Left renal cortex interstitium (tissue), 4 donors: ENCODE measurements at regions not wholly inside any gene's neighbourhood (a gene's known extent, or its start where the extent isn't known, plus 50 kb on each side); places are given as distances from the start of the nearest gene placed in this dataset.
"Not testable (repeated sequence)": the region's sequence is repeated elsewhere in the genome, so short reads cannot be mapped to it uniquely, and the experiment has no call there.

Experiments
- DNase-seq, 4 donors: peaks; one replicate each; pipeline ENCODE4 v3.0.0-alpha.2; 2013; ENCODE audit warnings: low read depth in 4 of 4, low spot score in 2 of 4, missing footprints in 1 of 4

DNA sequence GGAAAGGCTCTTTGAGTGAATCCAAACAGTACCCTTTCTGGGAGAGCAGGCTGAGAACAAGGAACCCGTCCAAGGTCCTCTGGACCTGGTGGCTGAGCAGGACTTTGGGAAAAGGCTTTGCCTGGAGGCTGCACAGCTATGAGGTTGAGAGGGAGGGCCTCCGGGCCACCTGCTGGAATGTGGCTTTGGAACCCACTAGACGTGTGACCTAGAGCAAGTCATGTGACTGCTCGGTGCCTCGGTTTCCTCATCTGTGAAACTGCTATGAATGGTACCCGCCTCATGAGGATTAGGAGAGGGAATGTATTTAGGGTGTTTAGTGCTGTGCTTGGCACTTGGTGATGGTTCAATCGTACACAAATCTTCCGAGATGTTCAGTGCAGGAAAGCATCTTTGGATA lies 50.4 kb downstream of the HAPSTR1 start:
- DNase-seq = no peak

- DNase-seq = no peak
These were observed 52.7 kb downstream of the HAPSTR1 start for GRCh38 chr16:9144106-9144505.

GRCh38 chr16:9148374-9149015 lies 57.1 kb downstream of the HAPSTR1 start:
- DNase-seq = no peak

DNA sequence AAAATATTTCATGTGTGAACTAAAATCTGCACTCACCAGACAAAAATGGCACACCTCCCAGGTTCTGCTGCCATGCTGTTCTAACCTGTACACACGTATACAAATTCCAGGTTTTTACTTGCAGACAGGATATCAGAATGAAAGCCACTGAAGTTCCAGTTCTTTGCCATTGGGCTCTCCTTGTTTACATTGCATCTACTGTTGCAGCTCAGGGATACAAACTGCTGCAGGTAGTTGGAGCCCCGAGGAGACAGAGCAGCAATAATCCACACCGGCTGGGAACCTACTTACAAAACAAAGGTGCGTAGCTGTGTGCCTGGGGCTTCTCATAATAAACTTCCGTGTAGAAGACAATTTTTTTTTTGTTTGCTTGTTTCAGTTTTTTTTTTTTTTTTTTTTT lies 59.6 kb downstream of the HAPSTR1 start:
- no peak for DNase-seq

GRCh38 chr16:9151597-9151996 lies 60.2 kb downstream of the HAPSTR1 start:
- no peak for DNase-seq

DNA sequence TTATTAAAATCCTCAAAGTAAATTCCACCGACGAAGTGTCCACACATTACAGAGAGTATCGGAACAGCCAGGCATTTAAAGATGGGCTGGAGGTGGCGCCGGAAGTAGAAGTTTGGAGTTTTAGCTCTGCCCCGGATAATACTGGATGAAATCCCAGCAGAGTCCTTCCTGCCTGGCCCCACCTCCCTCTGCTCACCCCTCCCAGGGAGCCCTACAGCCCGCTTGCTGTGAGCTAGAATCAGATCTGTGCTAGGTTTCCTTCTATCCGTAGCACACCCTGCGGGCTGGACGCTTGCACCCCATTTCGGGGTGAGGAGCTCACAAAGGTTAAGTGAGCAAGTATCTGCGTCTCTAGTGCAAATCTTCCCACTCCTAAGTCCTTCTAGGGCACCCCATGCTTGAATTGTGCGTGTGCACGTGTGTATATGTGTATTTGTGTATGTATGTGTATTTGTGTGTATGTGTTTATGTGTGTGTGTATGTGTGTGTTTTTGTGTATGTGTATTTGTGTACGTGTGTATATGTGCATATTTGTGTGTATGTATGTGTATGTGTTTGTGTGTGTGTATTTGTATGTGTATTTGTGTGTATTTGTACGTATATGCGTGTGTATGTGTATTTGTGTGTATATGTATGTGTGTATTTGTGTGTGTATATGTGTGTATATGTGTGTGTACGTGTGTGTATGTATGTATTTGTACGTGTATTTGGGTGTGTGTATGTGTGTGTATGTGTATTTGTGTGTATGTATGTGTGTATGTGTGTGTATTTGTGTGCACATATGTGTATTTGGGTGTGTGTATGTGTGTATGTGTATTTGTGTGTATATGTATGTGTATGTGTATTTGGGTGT lies 61.4 kb downstream of the HAPSTR1 start:
- no peak for DNase-seq

DNA sequence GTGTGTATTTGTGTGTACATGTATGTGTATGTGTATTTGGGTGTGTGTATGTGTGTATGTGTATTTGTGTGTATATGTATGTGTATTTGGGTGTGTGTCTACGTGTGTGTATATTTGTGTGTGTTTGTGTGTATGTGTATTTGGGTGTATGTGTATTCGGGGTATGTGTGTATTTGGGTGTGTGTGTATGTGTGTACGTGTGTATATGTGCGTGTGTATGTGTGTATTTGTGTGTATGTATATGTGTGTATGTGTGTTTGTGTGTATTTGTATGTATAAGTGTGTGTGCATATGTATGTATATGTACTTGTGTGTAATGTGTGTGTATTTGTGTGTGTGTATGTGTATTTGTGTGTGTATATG lies 62.0 kb downstream of the HAPSTR1 start:
- no peak for DNase-seq

DNA sequence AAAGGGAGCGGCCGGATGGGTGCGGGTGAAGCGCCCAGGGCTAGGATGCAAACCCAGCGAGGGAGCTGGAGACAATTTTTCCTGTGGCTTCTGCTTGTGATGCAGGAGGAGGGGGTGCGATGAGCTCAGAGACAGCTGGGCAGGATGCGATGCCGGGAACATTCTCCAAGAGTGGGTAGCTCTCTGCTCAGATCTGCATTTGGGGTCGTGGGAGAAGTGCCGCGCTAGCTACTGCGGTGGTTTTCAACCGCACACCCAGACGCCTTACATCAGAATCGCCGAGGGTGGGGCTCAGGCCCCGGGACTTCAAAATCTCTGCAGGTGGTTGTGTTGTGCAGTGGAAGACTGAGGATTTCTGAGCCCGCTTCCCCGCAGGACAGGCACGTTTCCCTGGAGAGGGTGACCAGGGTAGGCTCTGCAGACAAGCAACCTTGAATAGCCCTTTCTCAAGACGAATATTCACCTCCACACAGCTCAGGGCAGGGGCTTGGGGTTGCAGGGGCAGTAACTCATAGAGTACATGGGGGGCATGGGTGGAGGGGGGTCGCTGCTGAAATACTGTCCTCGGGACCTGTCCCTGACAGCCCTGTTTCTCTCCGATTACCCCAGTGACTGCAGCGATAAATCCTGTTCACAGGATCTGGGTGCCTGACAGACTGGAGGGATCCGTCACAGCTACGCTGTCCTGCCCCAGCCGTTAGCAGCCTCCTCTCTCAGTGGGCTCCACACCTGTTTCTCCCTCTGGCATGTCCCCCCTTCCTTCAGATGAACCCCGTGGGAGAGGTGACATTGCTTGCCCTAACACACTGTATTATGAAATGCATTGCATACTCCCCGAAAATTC lies 63.3 kb downstream of the HAPSTR1 start:
- no peak for DNase-seq

DNA sequence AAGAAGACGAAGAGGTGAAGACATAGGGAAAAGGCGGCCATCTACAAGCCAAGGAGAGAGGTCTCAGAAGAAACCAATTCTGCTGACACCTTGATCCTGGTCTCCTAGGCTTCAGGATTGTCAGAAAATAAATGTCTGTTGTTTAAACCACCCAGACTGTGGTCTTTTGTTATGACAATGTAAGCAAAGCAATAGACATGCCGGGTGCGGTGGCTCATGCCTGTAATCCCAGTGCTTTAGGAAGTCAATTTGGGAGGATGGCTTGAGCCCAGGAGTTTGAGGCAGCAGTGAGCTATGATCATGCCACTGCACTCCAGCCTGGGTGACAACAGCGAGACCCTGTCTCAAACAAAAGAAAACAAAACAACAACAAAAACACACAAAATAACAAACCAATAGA lies 64.4 kb downstream of the HAPSTR1 start:
- no peak for DNase-seq

GRCh38 chr16:9159839-9160550 lies 68.6 kb downstream of the HAPSTR1 start:
- peak in 2 of 4 donors; percentile 40 to 46 for DNase-seq

GRCh38 chr16:9160551-9160911 lies 69.1 kb downstream of the HAPSTR1 start:
- DNase-seq = no peak

DNA sequence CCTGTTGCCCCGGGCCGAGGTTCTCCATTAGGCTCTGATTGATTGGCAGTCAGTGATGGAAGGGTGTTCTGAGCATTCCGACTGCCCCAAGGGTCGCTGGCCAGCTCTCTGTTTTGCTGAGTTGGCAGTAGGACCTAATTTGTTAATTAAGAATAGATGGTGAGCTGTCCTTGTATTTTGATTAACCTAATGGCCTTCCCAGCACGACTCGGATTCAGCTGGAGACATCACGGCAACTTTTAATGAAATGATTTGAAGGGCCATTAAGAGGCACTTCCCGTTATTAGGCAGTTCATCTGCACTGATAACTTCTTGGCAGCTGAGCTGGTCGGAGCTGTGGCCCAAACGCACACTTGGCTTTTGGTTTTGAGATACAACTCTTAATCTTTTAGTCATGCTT lies 74.2 kb downstream of the HAPSTR1 start:
- DNase-seq = no peak

- DNase-seq = not testable (repeated sequence)
These were observed 75.0 kb downstream of the HAPSTR1 start for GRCh38 chr16:9166326-9166993.

DNA sequence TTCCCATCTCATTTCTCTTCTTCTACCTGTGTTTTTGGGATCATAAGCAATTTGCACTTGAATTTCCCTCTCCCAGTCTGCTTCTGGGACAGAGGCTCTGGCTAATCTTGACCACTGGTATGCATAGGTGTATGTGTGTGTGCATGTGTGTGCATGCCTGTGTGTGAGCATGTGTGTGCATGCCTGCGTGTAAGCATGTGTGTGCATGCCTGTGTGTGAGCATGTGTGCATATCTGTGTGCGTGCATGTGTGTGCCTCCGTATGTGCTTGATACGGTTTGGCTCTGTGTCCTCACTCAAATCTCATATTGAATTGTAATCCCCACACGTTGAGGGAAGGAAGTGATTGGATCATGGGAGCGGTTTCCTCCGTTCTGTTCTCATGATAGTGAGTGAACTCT lies 77.7 kb downstream of the HAPSTR1 start:
- no peak for DNase-seq

DNA sequence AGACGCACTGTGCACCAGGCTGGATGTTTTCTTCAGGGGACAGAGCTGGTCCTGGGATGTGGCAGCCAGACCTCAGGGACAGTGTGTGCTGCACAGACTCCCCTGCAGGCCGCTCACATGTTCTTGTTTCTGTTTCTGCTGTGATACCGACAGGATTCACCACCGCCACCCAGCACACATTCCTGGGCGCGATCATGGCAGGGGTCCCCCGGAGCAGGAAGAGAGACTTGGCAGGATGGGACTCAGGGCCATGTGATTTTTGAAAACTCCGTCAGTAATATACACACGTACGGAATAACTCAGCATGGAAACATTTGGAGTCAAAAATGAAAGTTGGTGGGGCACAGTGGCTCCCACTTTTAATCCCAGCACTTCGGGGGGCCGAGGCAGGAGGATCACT lies 79.0 kb downstream of the HAPSTR1 start:
- DNase-seq = no peak

- DNase-seq = no peak
These were observed 85.3 kb downstream of the HAPSTR1 start for GRCh38 chr16:9176547-9177418.

DNA sequence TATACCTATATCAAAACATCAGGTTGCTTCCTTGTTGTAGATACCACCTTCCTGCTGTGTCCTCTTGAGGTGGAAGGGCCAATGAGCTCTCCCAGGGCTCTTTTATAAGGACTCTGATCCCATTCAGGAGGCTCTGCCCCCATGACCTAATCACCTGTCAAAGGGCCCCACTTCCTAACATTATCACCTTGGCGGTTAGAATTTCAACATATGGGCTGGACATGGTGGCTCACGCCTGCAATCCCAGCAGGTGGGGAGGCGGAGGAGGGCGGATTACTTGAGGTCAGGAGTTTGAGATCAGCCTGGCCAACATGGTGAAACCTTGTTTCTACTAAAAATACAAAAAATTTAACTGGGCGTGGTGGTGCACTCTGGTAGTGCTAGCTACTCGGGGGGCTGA lies 86.4 kb downstream of the HAPSTR1 start:
- DNase-seq = no peak

DNA sequence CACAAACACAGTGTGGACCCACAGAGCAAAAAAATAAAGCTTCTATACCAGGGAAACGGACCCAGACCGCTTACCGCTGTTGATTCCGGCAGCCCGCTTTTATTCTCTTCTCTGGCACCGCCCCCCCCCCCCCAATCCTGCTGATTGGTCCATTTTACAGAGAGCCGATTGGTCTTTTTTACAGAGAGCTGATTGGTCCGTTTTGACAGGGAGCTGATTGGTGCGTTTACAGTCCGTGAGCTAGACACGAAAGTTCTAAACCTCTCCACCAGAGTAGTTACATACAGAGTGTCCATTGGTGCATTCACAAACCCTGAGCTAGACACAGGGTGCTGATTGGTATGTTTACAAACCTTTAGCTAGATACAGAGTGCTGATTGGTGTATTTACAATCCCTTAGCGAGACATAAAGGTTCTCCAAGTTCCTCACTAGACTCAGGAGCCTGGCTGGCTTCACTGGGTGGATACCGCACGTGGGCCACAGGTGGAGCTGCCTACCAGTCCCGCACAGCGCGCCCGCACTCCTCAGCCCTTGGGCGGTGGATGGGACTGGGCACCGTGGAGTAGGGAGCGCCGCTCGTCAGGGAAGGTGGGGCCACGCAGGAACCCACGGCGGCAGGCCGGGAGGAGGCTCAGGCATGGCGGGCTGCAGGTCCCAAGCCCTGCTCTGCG lies 92.4 kb downstream of the HAPSTR1 start:
- no peak for DNase-seq

DNA sequence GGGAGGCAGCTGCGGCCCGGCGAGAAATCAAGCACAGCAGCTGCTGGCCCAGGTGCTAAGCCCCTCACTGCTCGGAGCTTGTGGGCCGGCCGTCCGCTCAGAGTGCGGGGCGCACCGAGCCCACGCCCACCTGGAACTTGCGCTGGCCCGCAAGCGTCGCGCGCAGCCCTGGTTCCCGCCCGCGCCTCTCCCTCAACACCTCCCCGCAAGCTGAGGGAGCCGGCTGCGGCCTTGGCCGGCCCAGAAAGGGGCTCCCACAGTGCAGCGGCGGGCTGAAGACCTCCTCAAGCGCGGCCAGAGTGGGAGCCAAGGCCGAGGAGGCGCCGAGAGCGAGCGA lies 92.9 kb downstream of the HAPSTR1 start:
- DNase-seq = no peak
